Memory B cell (primary cell): ENCODE measurements at regions not wholly inside any gene's neighbourhood (a gene's known extent, or its start where the extent isn't known, plus 50 kb on each side); places are given as distances from the start of the nearest gene placed in this dataset.
"Not testable (repeated sequence)": the region's sequence is repeated elsewhere in the genome, so short reads cannot be mapped to it uniquely, and the experiment has no call there.

Experiments
- ATAC-seq: fragments of 150-1000 bp; cut with Tn5 transposase; 2 replicates; pipeline ENCODE4 v1.10.0; 2021; ENCODE audit warnings: low read depth, mild to moderate bottlenecking, moderate library complexity
- DNase-seq, 2 donors: peaks; one replicate each; pipeline ENCODE4 v3.0.0; 2022; ENCODE audit warnings: low spot score in 2 of 2
- H3K27ac Mint-ChIP-seq: one replicate; pipeline ENCODE4 v1.8.0; 2022; ENCODE audit warnings: mild to moderate bottlenecking, moderate library complexity, mixed read lengths
- H3K27me3 Mint-ChIP-seq: one replicate; pipeline ENCODE4 v1.8.0; 2022; ENCODE audit warnings: mixed read lengths
- H3K36me3 Mint-ChIP-seq: one replicate; pipeline ENCODE4 v1.8.0; 2022; ENCODE audit warnings: mild to moderate bottlenecking, mixed read lengths
- H3K4me1 Mint-ChIP-seq: one replicate; pipeline ENCODE4 v1.8.0; 2022; ENCODE audit warnings: mixed read lengths
- H3K4me3 Mint-ChIP-seq: one replicate; pipeline ENCODE4 v1.8.0; 2022; ENCODE audit warnings: mild to moderate bottlenecking, moderate library complexity, mixed read lengths
- H3K9me3 Mint-ChIP-seq: one replicate; pipeline ENCODE4 v1.8.0; 2022; ENCODE audit warnings: mixed read lengths

GRCh38 chr18:30616414-30616813 is 426.1 kb downstream of the DSC3 start:
- Mint-ChIP-seq H3K27ac (no peak overlapping the region), H3K4me1 (no peaks in the 10 kb centered on the region), H3K9me3 (peaks cover 2% of the 10 kb centered on the region), H3K27me3 (no peaks in the 10 kb centered on the region), H3K36me3 (no peaks in the 10 kb centered on the region), H3K4me3 (no peak overlapping the region)
- no peak for ATAC-seq
- no peak for DNase-seq

GRCh38 chr18:30613467-30613801 is 429.1 kb downstream of the DSC3 start:
- DNase-seq (no peak), ATAC-seq (no peak)
- H3K9me3 Mint-ChIP-seq: peaks cover 4% of the 10 kb centered on the region
- H3K36me3 Mint-ChIP-seq: no peaks in the 10 kb centered on the region
- no peak overlapping the region for H3K4me3 Mint-ChIP-seq
- H3K27me3 Mint-ChIP-seq: no peaks in the 10 kb centered on the region
- no peak overlapping the region for H3K27ac Mint-ChIP-seq
- no peaks in the 10 kb centered on the region for H3K4me1 Mint-ChIP-seq

GRCh38 chr18:30601541-30601940 is 441.0 kb downstream of the DSC3 start:
- Mint-ChIP-seq H3K27ac (no peak overlapping the region), H3K9me3 (peaks cover 4% of the 10 kb centered on the region), H3K4me3 (no peak overlapping the region), H3K4me1 (no peaks in the 10 kb centered on the region), H3K27me3 (no peaks in the 10 kb centered on the region), H3K36me3 (no peaks in the 10 kb centered on the region)
- ATAC-seq (no peak), DNase-seq (no peak)

- ATAC-seq: no peak
- Mint-ChIP-seq H3K4me1 (no peaks in the 10 kb centered on the region), H3K9me3 (peaks cover 3% of the 10 kb centered on the region), H3K27ac (no peak overlapping the region), H3K4me3 (no peak overlapping the region), H3K27me3 (no peaks in the 10 kb centered on the region), H3K36me3 (no peaks in the 10 kb centered on the region)
- DNase-seq: no peak
These were observed 445.3 kb downstream of the DSC3 start for GRCh38 chr18:30597202-30597601.

- Mint-ChIP-seq H3K27ac (no peak overlapping the region), H3K27me3 (no peaks in the 10 kb centered on the region), H3K36me3 (no peaks in the 10 kb centered on the region), H3K9me3 (peaks cover 3% of the 10 kb centered on the region), H3K4me1 (no peaks in the 10 kb centered on the region), H3K4me3 (no peak overlapping the region)
- ATAC-seq (no peak), DNase-seq (no peak)
These were observed 445.9 kb downstream of the DSC3 start for GRCh38 chr18:30596635-30597034.

- H3K4me1 Mint-ChIP-seq: no peaks in the 10 kb centered on the region
- no peak for DNase-seq
- H3K36me3 Mint-ChIP-seq: no peaks in the 10 kb centered on the region
- H3K9me3 Mint-ChIP-seq: peaks cover 3% of the 10 kb centered on the region
- ATAC-seq: no peak
- H3K27me3 Mint-ChIP-seq: no peaks in the 10 kb centered on the region
- H3K27ac Mint-ChIP-seq: no peak overlapping the region
- no peak overlapping the region for H3K4me3 Mint-ChIP-seq
These were observed 446.6 kb downstream of the DSC3 start for GRCh38 chr18:30595942-30596341.

- not testable (repeated sequence) for ATAC-seq, H3K4me3 Mint-ChIP-seq, H3K4me1 Mint-ChIP-seq, H3K9me3 Mint-ChIP-seq, DNase-seq, H3K27ac Mint-ChIP-seq, H3K36me3 Mint-ChIP-seq, H3K27me3 Mint-ChIP-seq
These were observed 447.6 kb downstream of the DSC3 start for GRCh38 chr18:30594911-30595310.

GRCh38 chr18:30591462-30591861 is 451.1 kb downstream of the DSC3 start:
- Mint-ChIP-seq H3K27ac (no peak overlapping the region), H3K27me3 (no peaks in the 10 kb centered on the region), H3K4me1 (no peaks in the 10 kb centered on the region), H3K4me3 (no peak overlapping the region), H3K9me3 (peaks cover 8% of the 10 kb centered on the region), H3K36me3 (no peaks in the 10 kb centered on the region)
- no peak for DNase-seq
- no peak for ATAC-seq

GRCh38 chr18:30588673-30589164 is 453.8 kb downstream of the DSC3 start:
- no peak for ATAC-seq
- Mint-ChIP-seq H3K4me1 (no peaks in the 10 kb centered on the region), H3K4me3 (no peak overlapping the region), H3K36me3 (no peaks in the 10 kb centered on the region), H3K9me3 (peaks cover 8% of the 10 kb centered on the region), H3K27me3 (no peaks in the 10 kb centered on the region), H3K27ac (no peak overlapping the region)
- no peak for DNase-seq

- no peak overlapping the region for H3K4me3 Mint-ChIP-seq
These were observed 458.8 kb downstream of the DSC3 start for GRCh38 chr18:30583768-30584167.

GRCh38 chr18:30582078-30582477 is 460.5 kb downstream of the DSC3 start:
- no peak overlapping the region for H3K27ac Mint-ChIP-seq
- no peaks in the 10 kb centered on the region for H3K36me3 Mint-ChIP-seq
- no peak overlapping the region for H3K4me3 Mint-ChIP-seq
- H3K4me1 Mint-ChIP-seq: no peaks in the 10 kb centered on the region
- H3K9me3 Mint-ChIP-seq: peaks cover 4% of the 10 kb centered on the region
- DNase-seq: no peak
- no peak for ATAC-seq
- H3K27me3 Mint-ChIP-seq: no peaks in the 10 kb centered on the region

More at GRCh38 chr18:30583768-30584167, 458.8 kb downstream of the DSC3 start:
- DNase-seq (no peak), ATAC-seq (no peak)
- H3K36me3 Mint-ChIP-seq: no peaks in the 10 kb centered on the region
- no peak overlapping the region for H3K27ac Mint-ChIP-seq
- no peaks in the 10 kb centered on the region for H3K4me1 Mint-ChIP-seq
- no peaks in the 10 kb centered on the region for H3K27me3 Mint-ChIP-seq
- H3K9me3 Mint-ChIP-seq: peaks cover 8% of the 10 kb centered on the region

- H3K9me3 Mint-ChIP-seq: peaks cover 3% of the 10 kb centered on the region
- DNase-seq (no peak), ATAC-seq (no peak)
- no peaks in the 10 kb centered on the region for H3K36me3 Mint-ChIP-seq
- no peaks in the 10 kb centered on the region for H3K27me3 Mint-ChIP-seq
- no peak overlapping the region for H3K4me3 Mint-ChIP-seq
- H3K4me1 Mint-ChIP-seq: no peaks in the 10 kb centered on the region
- no peak overlapping the region for H3K27ac Mint-ChIP-seq
These were observed 463.8 kb downstream of the DSC3 start for GRCh38 chr18:30578707-30579106.

- no peak overlapping the region for H3K4me3 Mint-ChIP-seq
- peaks cover 3% of the 10 kb centered on the region for H3K9me3 Mint-ChIP-seq
- no peaks in the 10 kb centered on the region for H3K36me3 Mint-ChIP-seq
- ATAC-seq (no peak), DNase-seq (no peak)
- H3K27me3 Mint-ChIP-seq: no peaks in the 10 kb centered on the region
- H3K27ac Mint-ChIP-seq: no peak overlapping the region
- no peaks in the 10 kb centered on the region for H3K4me1 Mint-ChIP-seq
These were observed 470.3 kb downstream of the DSC3 start for GRCh38 chr18:30572214-30572613.

- Mint-ChIP-seq H3K4me3 (no peak overlapping the region), H3K36me3 (no peaks in the 10 kb centered on the region), H3K4me1 (no peaks in the 10 kb centered on the region), H3K9me3 (peaks cover 5% of the 10 kb centered on the region), H3K27me3 (no peaks in the 10 kb centered on the region), H3K27ac (no peak overlapping the region)
- ATAC-seq (no peak), DNase-seq (no peak)
These were observed 474.2 kb downstream of the DSC3 start for GRCh38 chr18:30568333-30568732.

GRCh38 chr18:30566877-30567276 is 475.7 kb downstream of the DSC3 start:
- Mint-ChIP-seq H3K36me3 (no peaks in the 10 kb centered on the region), H3K9me3 (peaks cover 4% of the 10 kb centered on the region), H3K4me3 (no peak overlapping the region), H3K27ac (no peak overlapping the region), H3K27me3 (no peaks in the 10 kb centered on the region), H3K4me1 (no peaks in the 10 kb centered on the region)
- DNase-seq: no peak
- ATAC-seq: no peak
